Left lung (tissue), 4 donors: ENCODE measurements at regions not wholly inside any gene's neighbourhood (a gene's known extent, or its start where the extent isn't known, plus 50 kb on each side); places are given as distances from the start of the nearest gene placed in this dataset.

Source experiments
- ATAC-seq: fragments of 200-7000 bp; cut with Tn5 transposase; one replicate; pipeline ENCODE4 v1.9.1; 2020; ENCODE audit warnings: moderate library complexity
- DNase-seq, 4 donors: peaks; one replicate each; pipeline ENCODE4 v3.0.0-alpha.2; 2013 to 2020
- H3K27ac ChIP-seq, 2 donors: fragments of 200-600 bp; sonication (generic) in 1 of 2; one replicate each; pipeline versions ENCODE4 v1.5.0 to v1.8.0; 2020 to 2021
- H3K27me3 ChIP-seq, 2 donors: fragments of 200-600 bp; sonication (generic) in 1 of 2; one replicate each; pipeline versions ENCODE4 v1.5.0 to v1.8.0; 2020 to 2021
- H3K36me3 ChIP-seq, 2 donors: fragments of 200-600 bp; sonication (generic) in 1 of 2; one replicate each; pipeline versions ENCODE4 v1.5.0 to v1.8.0; 2020 to 2021
- H3K4me1 ChIP-seq, 2 donors: fragments of 200-600 bp; one replicate each; pipeline ENCODE4 v1.8.0; 2021
- H3K4me3 ChIP-seq, 2 donors: fragments of 200-600 bp; sonication (generic) in 1 of 2; one replicate each; pipeline versions ENCODE4 v1.5.0 to v1.8.0; 2020 to 2021; ENCODE audit warnings: mild to moderate bottlenecking in 1 of 2
- H3K9me3 ChIP-seq, 2 donors: fragments of 200-600 bp; sonication (generic) in 1 of 2; one replicate each; pipeline versions ENCODE4 v1.5.0 to v1.8.0; 2020 to 2021
- intact Hi-C, 2 donors: fragments of 100-400 bp; cut with DNase I; formaldehyde crosslinking; loops; one replicate each; pipeline versions ENCODE4 v1.11.2 to v1.14.2; 2022
- TF ChIP-seq, protein P1 (sequence below), 2 donors: fragments of 200-600 bp; sonication (generic) in 1 of 2; IDR thresholded peaks; one replicate each; pipeline versions ENCODE4 v1.5.0 to v1.8.0; 2021; ENCODE audit warnings: antibody characterized with exemption in 2 of 2
- donor health status: DM: no; HTN: yes; CAD: no.
- donor health status: DM: no; HTN: no; CAD: no.

DNA sequence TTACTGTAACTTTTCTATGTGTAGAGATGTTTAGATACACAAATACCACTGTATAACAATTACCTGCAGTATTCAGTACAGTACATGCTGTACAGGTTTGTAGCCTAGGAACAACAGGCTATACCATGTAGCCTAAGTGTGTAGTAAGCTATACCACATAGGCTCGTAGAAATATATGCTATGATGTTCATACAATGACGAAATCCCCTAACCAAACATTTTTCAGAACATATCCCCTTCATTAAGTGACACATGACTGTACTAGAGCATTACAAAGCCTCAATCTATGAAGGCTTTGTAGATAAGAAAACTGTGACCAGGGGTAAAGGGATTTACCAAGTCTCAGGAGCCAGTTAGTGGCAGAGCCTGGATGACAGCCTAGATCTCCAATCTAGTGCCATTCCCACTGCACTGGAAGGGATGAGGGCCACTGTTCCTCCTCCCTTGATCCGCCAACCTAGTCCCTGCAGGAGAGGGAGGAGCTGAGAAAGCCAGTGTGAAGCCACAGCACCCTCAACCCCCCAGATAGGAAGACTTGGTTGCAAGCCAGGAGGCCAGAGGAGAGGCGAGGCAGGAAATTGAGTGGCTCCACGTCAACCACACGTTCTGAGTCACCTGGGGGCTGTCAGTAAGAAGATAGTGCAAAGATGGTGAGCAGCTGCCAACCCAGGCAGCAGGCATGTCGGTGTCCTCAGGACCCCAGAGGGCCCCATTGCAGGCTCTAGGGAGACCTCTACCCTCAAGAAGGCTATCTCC, 227.7 kb downstream of the BCOR start:
- TF ChIP-seq, protein P1, sequence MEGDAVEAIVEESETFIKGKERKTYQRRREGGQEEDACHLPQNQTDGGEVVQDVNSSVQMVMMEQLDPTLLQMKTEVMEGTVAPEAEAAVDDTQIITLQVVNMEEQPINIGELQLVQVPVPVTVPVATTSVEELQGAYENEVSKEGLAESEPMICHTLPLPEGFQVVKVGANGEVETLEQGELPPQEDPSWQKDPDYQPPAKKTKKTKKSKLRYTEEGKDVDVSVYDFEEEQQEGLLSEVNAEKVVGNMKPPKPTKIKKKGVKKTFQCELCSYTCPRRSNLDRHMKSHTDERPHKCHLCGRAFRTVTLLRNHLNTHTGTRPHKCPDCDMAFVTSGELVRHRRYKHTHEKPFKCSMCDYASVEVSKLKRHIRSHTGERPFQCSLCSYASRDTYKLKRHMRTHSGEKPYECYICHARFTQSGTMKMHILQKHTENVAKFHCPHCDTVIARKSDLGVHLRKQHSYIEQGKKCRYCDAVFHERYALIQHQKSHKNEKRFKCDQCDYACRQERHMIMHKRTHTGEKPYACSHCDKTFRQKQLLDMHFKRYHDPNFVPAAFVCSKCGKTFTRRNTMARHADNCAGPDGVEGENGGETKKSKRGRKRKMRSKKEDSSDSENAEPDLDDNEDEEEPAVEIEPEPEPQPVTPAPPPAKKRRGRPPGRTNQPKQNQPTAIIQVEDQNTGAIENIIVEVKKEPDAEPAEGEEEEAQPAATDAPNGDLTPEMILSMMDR (IDR thresholded peaks at IDR 0.05): no peak
- Histone ChIP-seq H3K4me1 (no peaks in the 10 kb centered on the region), H3K36me3 (no peaks in the 10 kb centered on the region), H3K27ac (no peak overlapping the region), H3K27me3 (no peaks in the 10 kb centered on the region), H3K4me3 (no peak overlapping the region), H3K9me3 (no peaks in the 10 kb centered on the region)
- ATAC-seq (no peak), DNase-seq (no peak)
- intact Hi-C loops: no loop called here

- H3K4me1 ChIP-seq: no peaks in the 10 kb centered on the region
- no peaks in the 10 kb centered on the region for H3K36me3 ChIP-seq
- H3K9me3 ChIP-seq: no peaks in the 10 kb centered on the region
- no peaks in the 10 kb centered on the region for H3K27me3 ChIP-seq
- H3K27ac ChIP-seq: no peak overlapping the region
- no peak for ATAC-seq
- no peak for DNase-seq
- intact Hi-C loops: no loop called here
- no peak overlapping the region for H3K4me3 ChIP-seq
- TF ChIP-seq, protein P1 (IDR thresholded peaks at IDR 0.05): no peak
These were observed 226.1 kb downstream of the BCOR start for GRCh38 chrX:39871648-39872047.

DNA sequence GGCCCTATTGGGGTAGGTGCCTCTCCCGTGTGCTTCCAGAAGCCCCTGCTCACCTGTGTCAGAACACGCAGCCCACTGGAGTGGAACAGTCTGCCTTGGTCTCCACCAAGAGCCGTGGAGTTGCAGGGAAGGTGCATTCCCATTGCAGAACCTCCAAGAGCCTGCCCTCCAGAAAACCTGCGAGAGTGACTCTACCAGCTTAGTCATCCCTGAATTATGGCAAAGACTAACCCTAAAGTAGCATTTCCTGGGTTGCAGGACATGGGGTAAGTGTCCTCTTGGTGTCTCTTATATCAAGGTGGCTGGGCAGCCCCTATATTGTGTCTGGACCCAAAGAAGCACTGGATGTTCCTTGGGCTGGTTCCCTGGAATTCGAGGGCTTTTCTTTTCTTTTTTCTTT, 224.6 kb downstream of the BCOR start:
- TF ChIP-seq, protein P1 (IDR thresholded peaks at IDR 0.05): no peak
- H3K4me1 ChIP-seq: no peaks in the 10 kb centered on the region
- H3K9me3 ChIP-seq: no peaks in the 10 kb centered on the region
- no peaks in the 10 kb centered on the region for H3K27me3 ChIP-seq
- no peak overlapping the region for H3K27ac ChIP-seq
- H3K36me3 ChIP-seq: no peaks in the 10 kb centered on the region
- no peak overlapping the region for H3K4me3 ChIP-seq
- ATAC-seq (no peak), DNase-seq (no peak)
- intact Hi-C loops: no loop called here

GRCh38 chrX:39874202-39874816, 223.4 kb downstream of the BCOR start:
- TF ChIP-seq, protein P1 (IDR thresholded peaks at IDR 0.05): no peak
- Histone ChIP-seq H3K27me3 (no peaks in the 10 kb centered on the region), H3K4me3 (no peak overlapping the region), H3K36me3 (no peaks in the 10 kb centered on the region), H3K27ac (no peak overlapping the region), H3K4me1 (no peaks in the 10 kb centered on the region), H3K9me3 (no peaks in the 10 kb centered on the region)
- intact Hi-C loops: no loop called here
- ATAC-seq (no peak), DNase-seq (no peak)

DNA sequence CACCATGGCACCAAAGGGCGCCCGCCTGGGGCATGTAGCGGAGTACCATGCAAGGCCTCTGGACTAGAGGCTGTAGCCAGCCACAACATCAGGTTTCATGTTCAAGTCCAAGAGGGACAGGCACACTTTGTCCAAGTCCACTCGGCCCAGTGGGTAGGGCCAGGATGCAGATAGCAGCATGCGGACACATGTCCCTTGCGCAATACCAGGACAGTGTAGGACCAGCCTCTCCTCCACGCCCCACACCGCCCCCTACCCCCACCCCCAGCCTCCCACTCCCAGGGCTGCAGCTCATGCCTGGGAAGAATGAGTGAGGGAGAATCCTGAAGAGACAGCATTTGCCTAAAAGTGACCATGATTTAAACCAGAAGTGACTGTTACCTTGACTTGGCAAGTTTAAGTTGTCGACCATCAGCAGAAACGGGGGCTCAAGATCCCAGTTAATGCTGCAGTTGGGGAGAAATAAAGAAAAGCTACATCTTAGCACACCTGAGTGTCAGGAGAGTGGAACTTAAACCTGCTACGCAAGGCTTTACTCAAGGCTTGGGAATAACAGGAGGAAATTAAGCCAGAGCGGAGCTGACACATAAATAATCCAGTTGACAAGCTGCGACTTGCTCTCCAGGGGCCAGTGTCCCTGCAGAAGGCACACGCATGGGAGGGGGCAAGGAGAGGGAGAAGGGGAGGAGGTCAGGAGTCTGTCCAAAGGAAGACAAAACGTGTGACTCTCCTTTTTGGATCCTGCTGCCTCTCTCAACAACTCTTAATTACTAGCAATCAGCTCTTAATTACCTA, 221.7 kb downstream of the BCOR start:
- Histone ChIP-seq H3K36me3 (no peaks in the 10 kb centered on the region), H3K4me3 (no peak overlapping the region), H3K27me3 (no peaks in the 10 kb centered on the region), H3K9me3 (no peaks in the 10 kb centered on the region), H3K27ac (no peak overlapping the region), H3K4me1 (no peaks in the 10 kb centered on the region)
- DNase-seq (no peak), ATAC-seq (no peak)
- intact Hi-C loops: no loop called here
- TF ChIP-seq, protein P1 (IDR thresholded peaks at IDR 0.05): no peak
